HFFc6 (cell line): ENCODE measurements at regions not wholly inside any gene's neighbourhood (a gene's known extent, or its start where the extent isn't known, plus 50 kb on each side); places are given as distances from the start of the nearest gene placed in this dataset.
"Not testable (repeated sequence)": the region's sequence is repeated elsewhere in the genome, so short reads cannot be mapped to it uniquely, and the experiment has no call there.

ENCODE experiments used
- DNase-seq: peaks from one replicate; pipeline ENCODE4 v3.0.0-alpha.2; 2018
- H3K27ac Mint-ChIP-seq: 2 replicates; pipeline ENCODE4 v1.8.0; 2020; ENCODE audit warnings: mild to moderate bottlenecking, mixed read lengths
- H3K27me3 Mint-ChIP-seq: 2 replicates; pipeline ENCODE4 v1.8.0; 2021; ENCODE audit warnings: mild to moderate bottlenecking, moderate library complexity, mixed read lengths; ENCODE audit not compliant: insufficient read depth
- H3K36me3 Mint-ChIP-seq: 2 replicates; pipeline ENCODE4 v1.8.0; 2021; ENCODE audit warnings: low read depth, mixed read lengths
- H3K4me1 Mint-ChIP-seq: 2 replicates; pipeline ENCODE4 v1.8.0; 2020; ENCODE audit warnings: low read depth, mixed read lengths
- H3K4me3 Mint-ChIP-seq: 2 replicates; pipeline ENCODE4 v1.8.0; 2020; ENCODE audit warnings: mild to moderate bottlenecking, moderate library complexity, mixed read lengths
- H3K9me3 Mint-ChIP-seq: 2 replicates; pipeline ENCODE4 v1.8.0; 2020; ENCODE audit warnings: mild to moderate bottlenecking, mixed read lengths
- TF ChIP-seq, protein P1 (sequence below): fragments of 200-600 bp; sonication (generic); IDR thresholded peaks from 2 replicates; pipeline ENCODE4 v1.5.0; 2021; ENCODE audit warnings: antibody characterized with exemption, mild to moderate bottlenecking

DNA sequence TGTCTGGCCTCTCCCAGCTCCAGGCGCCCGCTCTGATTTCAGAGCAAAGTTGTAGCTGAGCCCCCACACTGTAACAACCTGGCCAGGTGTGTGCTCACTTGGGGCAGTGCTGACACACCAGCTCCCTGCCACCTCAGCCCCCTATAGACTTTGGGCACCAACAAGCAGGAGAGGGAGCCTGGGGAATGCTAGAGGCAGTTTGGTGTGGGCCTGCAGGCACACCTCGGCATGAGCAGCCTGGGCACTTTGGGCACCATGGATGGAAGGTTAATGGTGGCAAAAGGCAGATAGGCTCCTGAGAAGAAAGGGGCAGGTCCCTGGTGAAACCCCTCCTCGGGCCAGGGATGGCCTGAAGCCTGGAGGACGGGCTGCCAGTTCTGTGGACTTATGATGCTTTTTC is 212.7 kb upstream of the GNAI1 start:
- no peak for DNase-seq
- TF ChIP-seq, protein P1, sequence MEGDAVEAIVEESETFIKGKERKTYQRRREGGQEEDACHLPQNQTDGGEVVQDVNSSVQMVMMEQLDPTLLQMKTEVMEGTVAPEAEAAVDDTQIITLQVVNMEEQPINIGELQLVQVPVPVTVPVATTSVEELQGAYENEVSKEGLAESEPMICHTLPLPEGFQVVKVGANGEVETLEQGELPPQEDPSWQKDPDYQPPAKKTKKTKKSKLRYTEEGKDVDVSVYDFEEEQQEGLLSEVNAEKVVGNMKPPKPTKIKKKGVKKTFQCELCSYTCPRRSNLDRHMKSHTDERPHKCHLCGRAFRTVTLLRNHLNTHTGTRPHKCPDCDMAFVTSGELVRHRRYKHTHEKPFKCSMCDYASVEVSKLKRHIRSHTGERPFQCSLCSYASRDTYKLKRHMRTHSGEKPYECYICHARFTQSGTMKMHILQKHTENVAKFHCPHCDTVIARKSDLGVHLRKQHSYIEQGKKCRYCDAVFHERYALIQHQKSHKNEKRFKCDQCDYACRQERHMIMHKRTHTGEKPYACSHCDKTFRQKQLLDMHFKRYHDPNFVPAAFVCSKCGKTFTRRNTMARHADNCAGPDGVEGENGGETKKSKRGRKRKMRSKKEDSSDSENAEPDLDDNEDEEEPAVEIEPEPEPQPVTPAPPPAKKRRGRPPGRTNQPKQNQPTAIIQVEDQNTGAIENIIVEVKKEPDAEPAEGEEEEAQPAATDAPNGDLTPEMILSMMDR = no peak
- H3K36me3 Mint-ChIP-seq = peaks cover 18% of the 10 kb centered on the region
- peaks cover 5% of the 10 kb centered on the region for H3K9me3 Mint-ChIP-seq
- no peak overlapping the region for H3K4me3 Mint-ChIP-seq
- H3K4me1 Mint-ChIP-seq = peaks cover 31% of the 10 kb centered on the region
- H3K27ac Mint-ChIP-seq = no peak overlapping the region
- H3K27me3 Mint-ChIP-seq = no peaks in the 10 kb centered on the region

DNA sequence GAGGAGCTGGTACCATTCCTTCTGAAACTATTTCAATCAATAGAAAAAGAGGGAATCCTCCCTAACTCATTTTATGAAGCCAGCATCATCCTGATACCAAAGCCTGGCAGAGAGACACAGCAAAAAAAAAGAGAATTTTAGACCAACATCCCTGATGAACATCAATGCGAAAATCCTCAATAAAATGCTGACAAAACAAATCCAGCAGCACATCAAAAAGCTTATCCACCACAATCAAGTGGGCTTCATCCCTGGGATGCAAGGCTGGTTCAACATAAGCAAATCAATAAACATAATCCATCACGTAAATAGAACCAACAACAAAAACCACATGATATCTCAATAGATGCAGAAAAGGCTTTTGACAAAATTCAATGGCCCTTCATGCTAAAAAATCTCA is 216.0 kb upstream of the GNAI1 start:
- H3K36me3 Mint-ChIP-seq = peaks cover 17% of the 10 kb centered on the region
- H3K27ac Mint-ChIP-seq, H3K4me3 Mint-ChIP-seq, H3K4me1 Mint-ChIP-seq, DNase-seq, H3K9me3 Mint-ChIP-seq, H3K27me3 Mint-ChIP-seq: not testable (repeated sequence)

GRCh38 chr7:79915346-79915745 is 219.3 kb upstream of the GNAI1 start:
- not testable (repeated sequence) for H3K4me1 Mint-ChIP-seq, H3K4me3 Mint-ChIP-seq, H3K9me3 Mint-ChIP-seq, H3K36me3 Mint-ChIP-seq, H3K27me3 Mint-ChIP-seq, DNase-seq, H3K27ac Mint-ChIP-seq

DNA sequence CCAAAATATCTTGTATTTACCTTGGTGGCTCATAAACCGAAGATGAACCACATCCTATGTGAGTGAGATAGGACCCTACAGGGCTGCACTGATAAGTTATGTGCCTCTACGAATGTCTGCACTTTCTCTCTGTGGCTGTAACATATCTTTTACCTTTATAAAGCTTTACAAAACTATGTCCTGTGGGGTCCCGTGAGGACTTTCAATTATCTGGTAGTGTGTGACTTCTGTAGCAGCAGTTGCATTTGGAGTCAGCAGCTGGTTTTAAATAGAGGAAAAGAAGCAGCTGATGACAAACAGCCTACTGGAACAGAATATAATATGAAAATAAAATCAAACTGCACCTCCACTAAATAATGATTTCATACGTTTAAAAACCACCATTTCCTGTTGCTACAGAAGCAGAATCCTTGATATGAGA is 222.4 kb upstream of the GNAI1 start:
- H3K27me3 Mint-ChIP-seq = peaks cover 1% of the 10 kb centered on the region; the same call in 1 of the 2 replicates
- DNase-seq = no peak
- TF ChIP-seq, protein P1 = no peak
- H3K4me1 Mint-ChIP-seq = no peaks in the 10 kb centered on the region; the same call in 1 of the 2 replicates
- no peak overlapping the region for H3K27ac Mint-ChIP-seq
- H3K4me3 Mint-ChIP-seq = no peak overlapping the region
- no peaks in the 10 kb centered on the region; the same call in 1 of the 2 replicates for H3K9me3 Mint-ChIP-seq
- no peaks in the 10 kb centered on the region for H3K36me3 Mint-ChIP-seq

- H3K4me1 Mint-ChIP-seq = no peaks in the 10 kb centered on the region; the same call in 1 of the 2 replicates
- H3K36me3 Mint-ChIP-seq = no peaks in the 10 kb centered on the region
- no peak overlapping the region for H3K27ac Mint-ChIP-seq
- DNase-seq = no peak
- no peak overlapping the region for H3K4me3 Mint-ChIP-seq
- H3K9me3 Mint-ChIP-seq = no peaks in the 10 kb centered on the region; the same call in 1 of the 2 replicates
- H3K27me3 Mint-ChIP-seq = peaks cover 1% of the 10 kb centered on the region; the same call in 1 of the 2 replicates
- TF ChIP-seq, protein P1 = no peak
Measured at GRCh38 chr7:79911420-79911819, 223.2 kb upstream of the GNAI1 start.

- Mint-ChIP-seq H3K4me1 (no peaks in the 10 kb centered on the region; the same call in 1 of the 2 replicates), H3K36me3 (no peaks in the 10 kb centered on the region), H3K27me3 (peaks cover 1% of the 10 kb centered on the region; the same call in 1 of the 2 replicates), H3K4me3 (no peak overlapping the region), H3K9me3 (no peaks in the 10 kb centered on the region), H3K27ac (no peak overlapping the region)
- no peak for DNase-seq
- TF ChIP-seq, protein P1 = no peak
Measured at GRCh38 chr7:79909176-79909575, 225.5 kb upstream of the GNAI1 start.

- Mint-ChIP-seq H3K27me3 (peaks cover 1% of the 10 kb centered on the region; the same call in 1 of the 2 replicates), H3K9me3 (no peaks in the 10 kb centered on the region), H3K4me3 (no peak overlapping the region), H3K27ac (no peak overlapping the region), H3K4me1 (peaks cover 36% of the 10 kb centered on the region), H3K36me3 (peaks cover 13% of the 10 kb centered on the region; the same call in 1 of the 2 replicates)
- no peak for DNase-seq
- TF ChIP-seq, protein P1 = no peak
Measured at GRCh38 chr7:79897166-79897565, 237.5 kb upstream of the GNAI1 start.
